Panc1 (cell line): ENCODE measurements at regions not wholly inside any gene's neighbourhood (a gene's known extent, or its start where the extent isn't known, plus 50 kb on each side); places are given as distances from the start of the nearest gene placed in this dataset.

Experiments used
- POLR2AphosphoS5 ChIP-seq: IDR thresholded peaks from 2 replicates; pipeline ENCODE4 v1.6.1; 2012; ENCODE audit warnings: mild to moderate bottlenecking, low read depth, low read length, moderate library complexity
- TF ChIP-seq, protein P1 (sequence below): fragments of 450-650 bp; IDR thresholded peaks from 2 replicates; pipeline ENCODE4 v1.5.1; 2017; ENCODE audit warnings: mild to moderate bottlenecking

DNA sequence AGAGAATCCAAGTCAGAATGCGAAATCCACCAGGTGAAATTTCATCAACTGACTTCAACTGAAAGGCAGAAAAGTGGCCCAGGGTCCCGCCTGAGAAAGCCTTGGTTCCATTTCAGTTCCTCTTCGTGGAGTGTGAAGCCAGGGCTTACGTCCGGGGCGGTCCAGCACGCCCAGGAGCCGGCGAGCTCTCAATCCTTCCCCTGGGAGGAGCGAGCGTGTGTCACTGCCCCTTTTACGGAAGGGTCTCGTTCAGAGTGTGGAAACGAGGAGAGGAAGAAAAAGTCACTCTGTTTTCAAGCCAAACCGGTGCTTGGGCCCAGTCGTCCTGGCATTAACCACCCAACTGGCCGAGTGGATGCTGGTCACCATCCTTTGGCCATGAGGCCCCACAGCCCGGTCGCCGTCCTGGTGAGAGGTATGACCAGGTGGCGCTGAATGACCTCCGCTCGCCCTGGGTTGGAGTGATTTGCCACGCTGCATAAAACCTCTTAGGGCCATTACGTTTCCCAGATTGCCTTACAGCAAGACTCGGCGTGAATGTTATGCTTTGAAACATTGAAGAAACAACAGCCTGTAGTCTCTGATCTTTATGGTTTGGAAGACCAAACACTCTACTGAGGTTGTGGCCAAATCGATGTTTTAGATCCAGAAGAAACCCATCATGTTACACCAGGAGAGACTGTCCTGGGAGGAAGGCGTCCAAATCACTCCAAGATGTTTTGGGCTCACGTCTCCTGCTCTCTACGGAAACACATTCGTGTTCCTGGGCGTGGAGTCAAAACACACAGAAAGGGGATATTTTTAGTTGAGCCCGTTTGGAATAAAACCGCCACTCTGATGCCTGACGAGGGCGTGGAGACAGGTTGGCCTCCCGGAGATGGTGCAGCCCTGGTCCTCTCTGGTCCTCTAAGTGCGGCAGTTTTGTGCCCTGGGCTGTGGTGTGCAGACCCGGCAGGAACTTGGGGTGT lies 93.6 kb upstream of the ACTRT2 start:
- TF ChIP-seq, protein P1, sequence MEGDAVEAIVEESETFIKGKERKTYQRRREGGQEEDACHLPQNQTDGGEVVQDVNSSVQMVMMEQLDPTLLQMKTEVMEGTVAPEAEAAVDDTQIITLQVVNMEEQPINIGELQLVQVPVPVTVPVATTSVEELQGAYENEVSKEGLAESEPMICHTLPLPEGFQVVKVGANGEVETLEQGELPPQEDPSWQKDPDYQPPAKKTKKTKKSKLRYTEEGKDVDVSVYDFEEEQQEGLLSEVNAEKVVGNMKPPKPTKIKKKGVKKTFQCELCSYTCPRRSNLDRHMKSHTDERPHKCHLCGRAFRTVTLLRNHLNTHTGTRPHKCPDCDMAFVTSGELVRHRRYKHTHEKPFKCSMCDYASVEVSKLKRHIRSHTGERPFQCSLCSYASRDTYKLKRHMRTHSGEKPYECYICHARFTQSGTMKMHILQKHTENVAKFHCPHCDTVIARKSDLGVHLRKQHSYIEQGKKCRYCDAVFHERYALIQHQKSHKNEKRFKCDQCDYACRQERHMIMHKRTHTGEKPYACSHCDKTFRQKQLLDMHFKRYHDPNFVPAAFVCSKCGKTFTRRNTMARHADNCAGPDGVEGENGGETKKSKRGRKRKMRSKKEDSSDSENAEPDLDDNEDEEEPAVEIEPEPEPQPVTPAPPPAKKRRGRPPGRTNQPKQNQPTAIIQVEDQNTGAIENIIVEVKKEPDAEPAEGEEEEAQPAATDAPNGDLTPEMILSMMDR: no peak
- no peak for TF ChIP-seq POLR2AphosphoS5
